AG04449 (cell line): ENCODE measurements at regions not wholly inside any gene's neighbourhood (a gene's known extent, or its start where the extent isn't known, plus 50 kb on each side); places are given as distances from the start of the nearest gene placed in this dataset.

Experiments
- CTCF ChIA-PET: fragments of 350-600 bp; formaldehyde crosslinking; extraction: SDS; loops from one replicate; lab custom pipeline; 2021; ENCODE audit warnings: antibody characterized with exemption; lab: Yijun Ruan, JAX
- POLR2A ChIA-PET: fragments of 400-600, 350-600 bp; formaldehyde crosslinking; extraction: SDS; loops from one replicate; lab custom pipeline; 2020; ENCODE audit warnings: antibody characterized with exemption, inconsistent platforms; lab: Yijun Ruan, JAX
- DNase-seq: peaks from one replicate; pipeline ENCODE4 v3.0.0-alpha.2; 2010; ENCODE audit warnings: low read depth, low spot score
- H3K4me3 ChIP-seq: 2 replicates; pipeline ENCODE4 v1.5.1; 2011; ENCODE audit warnings: low read depth, mild to moderate bottlenecking, control low read depth, low read length
- TF ChIP-seq, protein P1 (sequence below): IDR thresholded peaks from one replicate; pipeline ENCODE4 v1.5.1; 2011; ENCODE audit warnings: mild to moderate bottlenecking, moderate library complexity, low read length, control low read depth, inconsistent platforms; ENCODE audit not compliant: insufficient read depth; ENCODE audit errors: missing control alignments

DNA sequence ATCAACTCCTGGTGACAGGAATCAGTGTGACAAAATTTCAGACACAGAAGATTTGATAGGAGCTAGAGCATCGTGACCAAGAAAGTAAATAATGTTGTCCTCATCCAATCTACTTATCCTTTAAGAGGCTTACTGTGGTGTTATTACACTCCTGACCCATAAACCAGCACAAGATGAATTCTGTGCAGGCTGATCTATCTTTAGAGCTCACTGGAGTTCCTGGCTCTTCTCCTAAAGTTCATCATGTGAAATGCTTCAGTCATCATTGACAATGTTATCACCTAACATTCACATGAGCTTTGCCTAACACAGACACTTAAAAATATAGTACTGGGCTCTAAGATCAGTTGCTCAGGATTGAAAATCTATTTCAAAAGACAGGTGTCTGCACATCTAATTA is 271.0 kb upstream of the HSF2 start:
- DNase-seq, result no peak
- H3K4me3 ChIP-seq, result no peak overlapping the region
- TF ChIP-seq, protein P1, sequence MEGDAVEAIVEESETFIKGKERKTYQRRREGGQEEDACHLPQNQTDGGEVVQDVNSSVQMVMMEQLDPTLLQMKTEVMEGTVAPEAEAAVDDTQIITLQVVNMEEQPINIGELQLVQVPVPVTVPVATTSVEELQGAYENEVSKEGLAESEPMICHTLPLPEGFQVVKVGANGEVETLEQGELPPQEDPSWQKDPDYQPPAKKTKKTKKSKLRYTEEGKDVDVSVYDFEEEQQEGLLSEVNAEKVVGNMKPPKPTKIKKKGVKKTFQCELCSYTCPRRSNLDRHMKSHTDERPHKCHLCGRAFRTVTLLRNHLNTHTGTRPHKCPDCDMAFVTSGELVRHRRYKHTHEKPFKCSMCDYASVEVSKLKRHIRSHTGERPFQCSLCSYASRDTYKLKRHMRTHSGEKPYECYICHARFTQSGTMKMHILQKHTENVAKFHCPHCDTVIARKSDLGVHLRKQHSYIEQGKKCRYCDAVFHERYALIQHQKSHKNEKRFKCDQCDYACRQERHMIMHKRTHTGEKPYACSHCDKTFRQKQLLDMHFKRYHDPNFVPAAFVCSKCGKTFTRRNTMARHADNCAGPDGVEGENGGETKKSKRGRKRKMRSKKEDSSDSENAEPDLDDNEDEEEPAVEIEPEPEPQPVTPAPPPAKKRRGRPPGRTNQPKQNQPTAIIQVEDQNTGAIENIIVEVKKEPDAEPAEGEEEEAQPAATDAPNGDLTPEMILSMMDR, result no peak
- ChIA-PET CTCF (interaction anchor here (1.6 kb wide), 1 partner anchor 56 kb away, joined by 3 read pairs; no protein-coding TSS in a partner anchor), POLR2A (no interaction called here)

DNA sequence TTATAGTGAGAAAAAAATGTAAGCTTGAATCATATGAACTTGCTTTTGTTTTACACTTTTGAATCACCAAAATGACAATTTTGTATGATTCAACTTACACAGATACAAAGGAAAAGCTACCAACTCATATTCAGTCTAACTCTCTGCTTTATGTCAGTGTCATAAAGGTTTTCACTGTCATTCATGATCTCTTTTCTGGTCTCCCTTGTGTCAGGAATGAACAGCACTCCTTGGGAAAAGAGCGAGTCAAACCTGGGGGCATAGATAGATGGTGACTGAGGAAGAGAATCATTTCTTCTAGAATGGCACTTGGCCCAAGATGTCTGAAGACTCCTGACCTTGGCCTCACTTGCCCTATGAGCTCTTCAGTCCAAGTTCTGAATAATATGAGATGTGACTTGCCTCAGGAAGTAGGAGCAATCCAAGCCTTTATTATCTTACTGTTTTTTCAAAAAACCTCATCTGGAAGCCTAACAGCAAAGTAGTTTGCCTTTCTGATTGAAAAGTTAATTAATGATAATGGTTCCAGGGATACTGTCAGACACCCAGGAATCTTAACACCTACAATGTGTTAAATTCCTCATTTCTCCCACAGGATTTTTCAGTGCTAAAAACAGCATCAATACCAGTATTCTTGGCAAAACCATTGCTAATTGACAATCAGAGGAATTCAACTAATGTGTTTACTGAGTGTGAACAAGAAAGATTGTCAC is 270.0 kb upstream of the HSF2 start:
- POLR2A ChIA-PET, result no interaction called here
- CTCF ChIA-PET, result interaction anchor here (1.6 kb wide), 1 partner anchor 55 kb away, joined by 3 read pairs; no protein-coding TSS in a partner anchor
- no peak overlapping the region for H3K4me3 ChIP-seq

GRCh38 chr6:122130026-122130348 is 269.5 kb upstream of the HSF2 start:
- ChIA-PET POLR2A (no interaction called here), CTCF (interaction anchor here (1.6 kb wide), 1 partner anchor 54 kb away, joined by 3 read pairs; no protein-coding TSS in a partner anchor)
- no peak for DNase-seq
- TF ChIP-seq, protein P1, result no peak
- no peak overlapping the region for H3K4me3 ChIP-seq

More for the DNA sequence above, 270.0 kb upstream of the HSF2 start:
- TF ChIP-seq, protein P1, result no peak
- DNase-seq, result no peak

DNA sequence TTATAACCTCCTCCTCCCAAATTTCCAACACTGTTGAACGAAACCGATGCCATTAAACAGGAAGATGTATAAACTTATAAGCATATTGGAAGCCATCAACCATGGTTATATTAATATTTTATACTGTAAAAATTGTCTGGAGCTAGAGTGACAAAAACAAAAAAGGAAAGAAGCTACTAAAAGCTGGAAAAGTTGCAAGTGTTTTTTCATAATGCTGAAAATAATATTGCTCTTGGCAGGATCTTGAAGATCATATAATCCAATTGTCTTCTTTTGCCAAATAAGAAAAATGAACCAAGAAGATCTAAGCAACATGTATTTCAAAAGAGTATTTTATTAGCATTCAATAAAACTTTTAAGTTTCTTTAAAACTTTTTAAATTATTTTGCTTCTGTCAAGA is 268.9 kb upstream of the HSF2 start:
- no peak overlapping the region for H3K4me3 ChIP-seq
- ChIA-PET POLR2A (no interaction called here), CTCF (no interaction called here)
- no peak for DNase-seq
- TF ChIP-seq, protein P1, result no peak

GRCh38 chr6:122136386-122136785 is 263.1 kb upstream of the HSF2 start:
- POLR2A ChIA-PET, result no interaction called here
- DNase-seq, result no peak
- TF ChIP-seq, protein P1, result no peak
- CTCF ChIA-PET, result no interaction called here
- H3K4me3 ChIP-seq, result no peak overlapping the region

GRCh38 chr6:122140031-122140430 is 259.4 kb upstream of the HSF2 start:
- TF ChIP-seq, protein P1, result no peak
- CTCF ChIA-PET, result no interaction called here
- POLR2A ChIA-PET, result no interaction called here
- DNase-seq, result no peak
- no peak overlapping the region for H3K4me3 ChIP-seq
